Endodermal cell (in vitro differentiated cells): ENCODE measurements at regions not wholly inside any gene's neighbourhood (a gene's known extent, or its start where the extent isn't known, plus 50 kb on each side); places are given as distances from the start of the nearest gene placed in this dataset.
A peak's percentile ranks its signal among the peaks of the same experiment; 100 is the strongest.

Source experiments
- DNase-seq: peaks from one replicate; pipeline ENCODE4 v3.0.0-alpha.2; 2017
- H3K27ac ChIP-seq: 2 replicates; pipeline ENCODE4 v1.5.1; 2013; ENCODE audit warnings: mild to moderate bottlenecking, low read depth, low read length, moderate library complexity
- H3K27me3 ChIP-seq: 2 replicates; pipeline ENCODE4 v1.6.1; 2013; ENCODE audit warnings: mild to moderate bottlenecking, low read length, moderate library complexity; ENCODE audit not compliant: insufficient read depth, control insufficient read depth, poor library complexity, severe bottlenecking
- H3K36me3 ChIP-seq: 2 replicates; pipeline ENCODE4 v1.7.0; 2013; ENCODE audit warnings: mild to moderate bottlenecking, low read length, moderate library complexity; ENCODE audit not compliant: control insufficient read depth, insufficient read depth
- H3K4me1 ChIP-seq: one replicate; pipeline ENCODE4 v1.7.0; 2013; ENCODE audit warnings: low read length; ENCODE audit not compliant: control insufficient read depth, insufficient read depth
- H3K4me3 ChIP-seq: 2 replicates; pipeline ENCODE4 v1.5.1; 2013; ENCODE audit warnings: mild to moderate bottlenecking, low read length, moderate library complexity
- H3K9ac ChIP-seq: 2 replicates; pipeline ENCODE4 v1.6.1; 2013; ENCODE audit warnings: mild to moderate bottlenecking, low read length, moderate library complexity; ENCODE audit not compliant: poor library complexity, severe bottlenecking; ENCODE audit errors: extremely low read depth
- H3K9me3 ChIP-seq: 2 replicates; pipeline ENCODE4 v1.6.1; 2013; ENCODE audit warnings: mild to moderate bottlenecking, low read length, moderate library complexity; ENCODE audit not compliant: control insufficient read depth
- H3K27ac Mint-ChIP-seq: 2 replicates; pipeline ENCODE4 v1.8.0; 2020; ENCODE audit warnings: mixed read lengths
- H3K27me3 Mint-ChIP-seq: 2 replicates; pipeline ENCODE4 v1.8.0; 2021; ENCODE audit warnings: mild to moderate bottlenecking, mixed read lengths; ENCODE audit not compliant: insufficient read depth
- H3K36me3 Mint-ChIP-seq: 2 replicates; pipeline ENCODE4 v1.8.0; 2020; ENCODE audit warnings: low read depth, mixed read lengths
- H3K4me1 Mint-ChIP-seq: 2 replicates; pipeline ENCODE4 v1.8.0; 2020; ENCODE audit warnings: mixed read lengths
- H3K4me3 Mint-ChIP-seq: 2 replicates; pipeline ENCODE4 v1.8.0; 2020; ENCODE audit warnings: mild to moderate bottlenecking, moderate library complexity, mixed read lengths
- H3K9me3 Mint-ChIP-seq: 2 replicates; pipeline ENCODE4 v1.8.0; 2020; ENCODE audit warnings: mild to moderate bottlenecking, mixed read lengths
- WGBS, 2 experiments: methylation state at CpG; one replicate each; pipeline versions ENCODE4 v1.1.5 to v1.1.7; 2013; ENCODE audit warnings: missing lambda C conversion rate in 2 of 2, mixed read lengths in 1 of 2; ENCODE audit not compliant: insufficient coverage in 1 of 2, insufficient read length in 1 of 2; 5-methylcytosine and 5-hydroxymethylcytosine counted together
- TF ChIP-seq, protein P1 (sequence below): fragments of 200-600 bp; sonication (generic); conservative IDR thresholded peaks from 2 replicates; pipeline ENCODE4 v1.5.0; 2021; ENCODE audit warnings: antibody characterized with exemption, mild to moderate bottlenecking

- no peak overlapping the region for H3K4me3 ChIP-seq
- Mint-ChIP-seq H3K4me1 (peaks cover 36% of the 10 kb centered on the region), H3K9me3 (no peaks in the 10 kb centered on the region), H3K36me3 (no peaks in the 10 kb centered on the region), H3K27me3 (no peaks in the 10 kb centered on the region), H3K27ac (peak overlapping the region; percentile 67), H3K4me3 (no peak overlapping the region)
- H3K4me1 ChIP-seq = peaks cover 6% of the 10 kb centered on the region
- no peaks in the 10 kb centered on the region for H3K36me3 ChIP-seq
- TF ChIP-seq, protein P1, sequence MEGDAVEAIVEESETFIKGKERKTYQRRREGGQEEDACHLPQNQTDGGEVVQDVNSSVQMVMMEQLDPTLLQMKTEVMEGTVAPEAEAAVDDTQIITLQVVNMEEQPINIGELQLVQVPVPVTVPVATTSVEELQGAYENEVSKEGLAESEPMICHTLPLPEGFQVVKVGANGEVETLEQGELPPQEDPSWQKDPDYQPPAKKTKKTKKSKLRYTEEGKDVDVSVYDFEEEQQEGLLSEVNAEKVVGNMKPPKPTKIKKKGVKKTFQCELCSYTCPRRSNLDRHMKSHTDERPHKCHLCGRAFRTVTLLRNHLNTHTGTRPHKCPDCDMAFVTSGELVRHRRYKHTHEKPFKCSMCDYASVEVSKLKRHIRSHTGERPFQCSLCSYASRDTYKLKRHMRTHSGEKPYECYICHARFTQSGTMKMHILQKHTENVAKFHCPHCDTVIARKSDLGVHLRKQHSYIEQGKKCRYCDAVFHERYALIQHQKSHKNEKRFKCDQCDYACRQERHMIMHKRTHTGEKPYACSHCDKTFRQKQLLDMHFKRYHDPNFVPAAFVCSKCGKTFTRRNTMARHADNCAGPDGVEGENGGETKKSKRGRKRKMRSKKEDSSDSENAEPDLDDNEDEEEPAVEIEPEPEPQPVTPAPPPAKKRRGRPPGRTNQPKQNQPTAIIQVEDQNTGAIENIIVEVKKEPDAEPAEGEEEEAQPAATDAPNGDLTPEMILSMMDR = no peak
- peak; percentile 75 for DNase-seq
- no peaks in the 10 kb centered on the region for H3K9me3 ChIP-seq
- H3K27ac ChIP-seq = peak overlapping the region; percentile 88
- no peaks in the 10 kb centered on the region for H3K27me3 ChIP-seq
- 73 to 83% methylated on average over 5 of the region's 5 CpGs for WGBS, 2 experiments
- H3K9ac ChIP-seq = no peak overlapping the region
Measured at GRCh38 chr1:116824631-116825206, 70.5 kb downstream of the CD2 start.

DNA sequence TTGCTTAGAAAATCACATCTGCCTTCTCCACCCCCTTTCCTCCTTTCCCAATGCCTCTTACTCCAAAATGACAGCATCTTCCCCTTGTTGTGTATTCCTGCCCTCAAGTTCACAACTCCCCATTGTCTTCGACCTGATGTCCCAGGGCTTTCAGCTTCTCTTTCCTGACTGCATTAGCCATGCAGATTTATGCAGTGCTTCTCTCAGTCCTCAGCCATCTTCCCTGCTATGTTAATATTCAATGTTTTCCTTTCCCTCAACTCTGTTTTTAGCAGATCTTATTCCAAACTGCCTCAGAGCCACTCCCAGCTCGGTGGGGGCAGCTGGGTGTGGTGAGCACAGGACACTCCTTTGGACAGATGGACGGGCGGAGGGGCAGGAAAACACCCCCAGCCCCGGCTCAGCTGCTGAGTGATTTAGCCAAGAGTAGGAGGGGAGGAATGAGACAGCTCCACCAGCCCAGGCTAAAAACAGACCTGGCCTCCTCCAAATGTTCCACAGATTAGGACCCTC lies 71.0 kb downstream of the CD2 start:
- peak overlapping the region; percentile 67 for H3K27ac Mint-ChIP-seq
- Histone ChIP-seq H3K4me1 (peaks cover 6% of the 10 kb centered on the region), H3K4me3 (no peak overlapping the region), H3K27me3 (no peaks in the 10 kb centered on the region), H3K9ac (no peak overlapping the region), H3K9me3 (no peaks in the 10 kb centered on the region), H3K36me3 (no peaks in the 10 kb centered on the region), H3K27ac (peak overlapping the region; percentile 88)
- 81 to 92% methylated on average over 3 to 5 of the region's 5 CpGs for WGBS, 2 experiments
- H3K36me3 Mint-ChIP-seq = no peaks in the 10 kb centered on the region
- H3K4me3 Mint-ChIP-seq = no peak overlapping the region
- H3K9me3 Mint-ChIP-seq = no peaks in the 10 kb centered on the region
- no peaks in the 10 kb centered on the region for H3K27me3 Mint-ChIP-seq
- peaks cover 36% of the 10 kb centered on the region for H3K4me1 Mint-ChIP-seq
- TF ChIP-seq, protein P1 = no peak
- DNase-seq = peak; percentile 81

GRCh38 chr1:116825720-116826438 lies 71.6 kb downstream of the CD2 start:
- no peak overlapping the region for H3K4me3 Mint-ChIP-seq
- WGBS, 2 experiments = 90 to 93% methylated on average over 3 to 10 of the region's 10 CpGs
- Histone ChIP-seq H3K9me3 (no peaks in the 10 kb centered on the region), H3K9ac (no peak overlapping the region), H3K4me3 (no peak overlapping the region), H3K36me3 (no peaks in the 10 kb centered on the region), H3K4me1 (peaks cover 6% of the 10 kb centered on the region), H3K27ac (peak overlapping the region; percentile 88), H3K27me3 (no peaks in the 10 kb centered on the region)
- H3K27me3 Mint-ChIP-seq = no peaks in the 10 kb centered on the region
- peak; percentile 58 for DNase-seq
- TF ChIP-seq, protein P1 = peak; percentile 15
- H3K4me1 Mint-ChIP-seq = peaks cover 36% of the 10 kb centered on the region
- H3K9me3 Mint-ChIP-seq = no peaks in the 10 kb centered on the region
- peak overlapping the region; percentile 67 for H3K27ac Mint-ChIP-seq
- H3K36me3 Mint-ChIP-seq = no peaks in the 10 kb centered on the region
